B cell (primary cell): ENCODE measurements at regions not wholly inside any gene's neighbourhood (a gene's known extent, or its start where the extent isn't known, plus 50 kb on each side); places are given as distances from the start of the nearest gene placed in this dataset.

Experiments used
- ATAC-seq: fragments of 200-7000 bp; cut with Tn5 transposase; one replicate; pipeline ENCODE4 v1.10.0; 2021; ENCODE audit warnings: low read depth, mild to moderate bottlenecking, moderate number of reproducible peaks, moderate library complexity
- CTCF ChIA-PET: fragments of 350-600 bp; sonication (Branson Sonifier 250); formaldehyde crosslinking; loops from one replicate; lab custom pipeline; 2021; ENCODE audit warnings: antibody characterized with exemption, inconsistent platforms; lab: Charles Lee
- POLR2A ChIA-PET: fragments of 350-600 bp; sonication (Branson Sonifier 250); formaldehyde crosslinking; loops from one replicate; lab custom pipeline; 2021; ENCODE audit warnings: antibody characterized with exemption; lab: Charles Lee
- DNase-seq: peaks from one replicate; pipeline ENCODE4 v3.0.0; 2013
- H2AFZ ChIP-seq: 2 replicates; pipeline ENCODE4 v1.6.1; 2012; ENCODE audit warnings: mild to moderate bottlenecking, low read depth, low read length; ENCODE audit not compliant: insufficient read depth, poor library complexity, severe bottlenecking
- H3K27ac ChIP-seq, 2 donors: 1 replicate in 1 of 2; 2 replicates in 1 of 2; pipeline ENCODE4 v1.5.1; 2012 to 2013; ENCODE audit warnings: low read length in 2 of 2, mild to moderate bottlenecking in 2 of 2, moderate library complexity in 1 of 2
- H3K27me3 ChIP-seq, 4 experiments: fragments of 200-600 bp in 1 of 4; sonication (generic) in 1 of 4; replicated peaks in 1 of 4; 1 replicate in 2 of 4; 2 replicates in 2 of 4; pipeline versions ENCODE4 v1.6.1 to v1.7.0; 2013 to 2016; ENCODE audit warnings: low read length in 3 of 4, mild to moderate bottlenecking in 2 of 4, mixed read lengths in 1 of 4, moderate library complexity in 1 of 4; ENCODE audit not compliant: insufficient read depth in 4 of 4, control insufficient read depth in 3 of 4; ENCODE audit errors: control extremely low read depth in 1 of 4
- H3K36me3 ChIP-seq, 2 experiments: replicated peaks in 1 of 2; 1 replicate in 1 of 2; 2 replicates in 1 of 2; pipeline versions ENCODE4 v1.6.1 to v1.7.1; 2013; ENCODE audit warnings: low read length in 1 of 2; ENCODE audit not compliant: insufficient read depth in 2 of 2, control insufficient read depth in 1 of 2; ENCODE audit errors: control extremely low read depth in 1 of 2, extremely low read depth in 1 of 2
- H3K4me1 ChIP-seq, 2 donors: fragments of 200-600 bp in 1 of 2; sonication (generic) in 1 of 2; 1 replicate in 1 of 2; 2 replicates in 1 of 2; pipeline versions ENCODE4 v1.5.1 to v1.6.1; 2013 to 2017; ENCODE audit warnings: low read length in 2 of 2; ENCODE audit not compliant: control insufficient read depth in 2 of 2, insufficient read depth in 2 of 2
- H3K4me2 ChIP-seq: replicated peaks from 2 replicates; pipeline ENCODE3; 2012; ENCODE audit warnings: mild to moderate bottlenecking, low read depth, low read length; ENCODE audit not compliant: poor library complexity, severe bottlenecking
- H3K4me3 ChIP-seq, 5 experiments: fragments of 200-600 bp in 1 of 5; sonication (generic) in 1 of 5; 1 replicate in 3 of 5; 2 replicates in 2 of 5; pipeline versions ENCODE4 v1.5.1 to v1.7.0; 2011 to 2016; ENCODE audit warnings: low read length in 4 of 5, mild to moderate bottlenecking in 4 of 5, low read depth in 2 of 5, control low read depth in 1 of 5, moderate library complexity in 1 of 5; ENCODE audit not compliant: insufficient read depth in 1 of 5; ENCODE audit errors: control extremely low read depth in 1 of 5, extremely low read depth in 1 of 5
- H3K79me2 ChIP-seq: fragments of 200-600 bp; sonication (generic); one replicate; pipeline ENCODE4 v1.6.0; 2016; ENCODE audit warnings: low read length; ENCODE audit not compliant: control insufficient read depth, insufficient read depth
- H3K9ac ChIP-seq: fragments of 200-600 bp; sonication (generic); 2 replicates; pipeline ENCODE4 v1.6.1; 2017; ENCODE audit warnings: mild to moderate bottlenecking, low read length, moderate library complexity
- H3K9me3 ChIP-seq, 3 donors: one replicate each; pipeline versions ENCODE4 v1.6.1 to v1.7.1; 2013; ENCODE audit warnings: low read length in 2 of 3; ENCODE audit not compliant: control insufficient read depth in 2 of 3, insufficient read depth in 1 of 3; ENCODE audit errors: control extremely low read depth in 1 of 3
- H4K20me1 ChIP-seq: 2 replicates; pipeline ENCODE4 v1.6.0; 2012; ENCODE audit warnings: mild to moderate bottlenecking, low read length; ENCODE audit not compliant: insufficient read depth, control insufficient read depth, poor library complexity, severe bottlenecking
- H3K27ac Mint-ChIP-seq: one replicate; pipeline ENCODE4 v1.8.0; 2021; ENCODE audit warnings: mixed read lengths
- H3K27me3 Mint-ChIP-seq: one replicate; pipeline ENCODE4 v1.8.0; 2021; ENCODE audit warnings: mixed read lengths
- H3K4me1 Mint-ChIP-seq: one replicate; pipeline ENCODE4 v1.8.0; 2021; ENCODE audit warnings: mixed read lengths
- H3K4me3 Mint-ChIP-seq: one replicate; pipeline ENCODE4 v1.8.0; 2021; ENCODE audit warnings: mixed read lengths
- H3K9me3 Mint-ChIP-seq: one replicate; pipeline ENCODE4 v1.8.0; 2022; ENCODE audit warnings: mixed read lengths; ENCODE audit not compliant: insufficient read depth
- CTCF ChIP-seq: fragments of 200-600 bp; IDR thresholded peaks from one replicate; pipeline ENCODE4 v1.8.0; 2022; ENCODE audit warnings: antibody characterized with exemption, mild to moderate bottlenecking
- EZH2 ChIP-seq: IDR thresholded peaks from 2 replicates; pipeline ENCODE4 v1.6.1; 2012; ENCODE audit warnings: borderline replicate concordance, low read depth, mild to moderate bottlenecking, moderate library complexity, low read length; ENCODE audit not compliant: insufficient read depth, poor library complexity, severe bottlenecking
- WGBS: methylation state at CpG from one replicate; pipeline ENCODE4 v1.1.5; 2013; ENCODE audit warnings: missing lambda C conversion rate; ENCODE audit not compliant: insufficient coverage; 5-methylcytosine and 5-hydroxymethylcytosine counted together
- intact Hi-C: fragments of 100-400 bp; cut with micrococcal nuclease; formaldehyde crosslinking; loops from one replicate; pipeline ENCODE4 v1.10.0; 2022

GRCh38 chr5:28400076-28400475 lies 1361.7 kb upstream of the CDH9 start:
- TF ChIP-seq EZH2 (no peak), CTCF (no peak)

GRCh38 chr5:28399211-28399610 lies 1360.8 kb upstream of the CDH9 start:
- no peaks in the 10 kb centered on the region for H3K4me1 ChIP-seq
- no peak overlapping the region for H3K27ac ChIP-seq
- no peaks in the 10 kb centered on the region for H3K27me3 ChIP-seq
- H3K9me3 ChIP-seq: peaks cover 0 to 12% (median 0%) of the 10 kb centered on the region in 3 donors
- Mint-ChIP-seq H3K4me1 (no peaks in the 10 kb centered on the region), H3K4me3 (no peak overlapping the region), H3K27ac (no peak overlapping the region), H3K27me3 (no peaks in the 10 kb centered on the region), H3K9me3 (no peaks in the 10 kb centered on the region)
- H2AFZ ChIP-seq: no peak overlapping the region
- CTCF ChIA-PET: no interaction called here
- H3K4me2 ChIP-seq: no peak overlapping the region
- intact Hi-C loops: no loop called here
- POLR2A ChIA-PET: no interaction called here
- no peaks in the 10 kb centered on the region for H4K20me1 ChIP-seq
- no peak for ATAC-seq
- TF ChIP-seq EZH2 (no peak), CTCF (no peak)
- DNase-seq: no peak
- no peaks in the 10 kb centered on the region for H3K36me3 ChIP-seq
- no peak overlapping the region for H3K4me3 ChIP-seq
- no peak overlapping the region for H3K9ac ChIP-seq
- H3K79me2 ChIP-seq: no peaks in the 10 kb centered on the region

More at GRCh38 chr5:28400076-28400475, 1361.7 kb upstream of the CDH9 start:
- H3K4me1 Mint-ChIP-seq: no peaks in the 10 kb centered on the region
- Histone ChIP-seq H3K27me3 (no peaks in the 10 kb centered on the region), H3K9me3 (peaks cover 0 to 21% (median 0%) of the 10 kb centered on the region in 3 donors), H2AFZ (no peak overlapping the region), H3K4me1 (no peaks in the 10 kb centered on the region), H3K4me3 (no peak overlapping the region), H4K20me1 (no peaks in the 10 kb centered on the region), H3K79me2 (no peaks in the 10 kb centered on the region), H3K9ac (no peak overlapping the region), H3K36me3 (no peaks in the 10 kb centered on the region), H3K27ac (no peak overlapping the region), H3K4me2 (no peak overlapping the region)
- ChIA-PET POLR2A (no interaction called here), CTCF (no interaction called here)
- ATAC-seq: no peak
- WGBS: 90% methylated on average over 2 of the region's 2 CpGs
- no peaks in the 10 kb centered on the region for H3K27me3 Mint-ChIP-seq
- no peaks in the 10 kb centered on the region for H3K9me3 Mint-ChIP-seq
- intact Hi-C loops: no loop called here
- H3K4me3 Mint-ChIP-seq: no peak overlapping the region
- no peak for DNase-seq
- no peak overlapping the region for H3K27ac Mint-ChIP-seq
